IMR-90 (cell line): ENCODE measurements at regions not wholly inside any gene's neighbourhood (a gene's known extent, or its start where the extent isn't known, plus 50 kb on each side); places are given as distances from the start of the nearest gene placed in this dataset.

Source experiments
- ATAC-seq: fragments of 200-7000 bp; cut with Tn5 transposase; 2 replicates; pipeline ENCODE4 v1.9.1; 2020; ENCODE audit warnings: low read depth, mild to moderate bottlenecking, moderate library complexity
- BruUV-seq: library from RNA; stranded (reverse); fragments of 400-500 nt; replicated peaks from 2 replicates; lab custom pipeline; 2021; lab: Mats Ljungman, UMichigan
- CTCF ChIA-PET: fragments of 300-600 bp; formaldehyde crosslinking; extraction: SDS; loops from one replicate; lab custom pipeline; 2021; ENCODE audit warnings: antibody characterized with exemption; lab: Yijun Ruan, JAX
- POLR2A ChIA-PET: fragments of 300-600 bp; sonication (Branson Sonifier 250); formaldehyde crosslinking; loops from one replicate; lab custom pipeline; 2022; ENCODE audit warnings: antibody characterized with exemption; ENCODE audit not compliant: unreplicated experiment; lab: Charles Lee
- DNase-seq: peaks from one replicate; pipeline ENCODE4 v3.0.0; 2013
- H2AFZ ChIP-seq: replicated peaks from 2 replicates; pipeline ENCODE3; 2013; ENCODE audit warnings: low read length, mild to moderate bottlenecking; ENCODE audit not compliant: poor library complexity
- H2AK5ac ChIP-seq: 2 replicates; pipeline ENCODE4 v1.6.1; 2013; ENCODE audit warnings: low read depth, low read length, inconsistent platforms
- H2AK9ac ChIP-seq: replicated peaks from 2 replicates; pipeline ENCODE3; 2013; ENCODE audit warnings: mild to moderate bottlenecking, low read depth, low read length, moderate library complexity; ENCODE audit not compliant: poor library complexity
- H2BK120ac ChIP-seq: 2 replicates; pipeline ENCODE4 v1.6.1; 2013; ENCODE audit warnings: low read depth, low read length, inconsistent platforms
- H2BK15ac ChIP-seq: 3 replicates; pipeline ENCODE4 v1.6.1; 2013; ENCODE audit warnings: low read depth, low read length, inconsistent platforms
- H2BK20ac ChIP-seq: 2 replicates; pipeline ENCODE4 v1.6.1; 2013; ENCODE audit warnings: low read depth, mild to moderate bottlenecking, inconsistent platforms, low read length, moderate library complexity
- H2BK5ac ChIP-seq: 2 replicates; pipeline ENCODE4 v1.6.1; 2013; ENCODE audit warnings: mild to moderate bottlenecking, low read depth, low read length, inconsistent platforms; ENCODE audit not compliant: poor library complexity, severe bottlenecking
- H3K14ac ChIP-seq: replicated peaks from 2 replicates; pipeline ENCODE4 v1.6.1; 2013; ENCODE audit warnings: low read depth, low read length, inconsistent platforms
- H3K18ac ChIP-seq: 2 replicates; pipeline ENCODE4 v1.6.1; 2013; ENCODE audit warnings: low read depth, low read length, control low read depth
- H3K23ac ChIP-seq: 2 replicates; pipeline ENCODE4 v1.6.1; 2013; ENCODE audit warnings: low read depth, low read length, inconsistent platforms
- H3K27ac ChIP-seq: 2 replicates; pipeline ENCODE4 v1.5.1; 2013; ENCODE audit warnings: mild to moderate bottlenecking, control low read depth, low read length; ENCODE audit not compliant: insufficient read depth
- H3K27me3 ChIP-seq: 2 replicates; pipeline ENCODE4 v1.6.1; 2013; ENCODE audit warnings: low read length; ENCODE audit not compliant: control insufficient read depth, insufficient read depth
- H3K36me3 ChIP-seq: 2 replicates; pipeline ENCODE4 v1.6.1; 2013; ENCODE audit warnings: low read length, mixed read lengths; ENCODE audit not compliant: control insufficient read depth, insufficient read depth
- H3K4ac ChIP-seq: 2 replicates; pipeline ENCODE4 v1.6.1; 2013; ENCODE audit warnings: low read depth, low read length, inconsistent platforms
- H3K4me1 ChIP-seq: 2 replicates; pipeline ENCODE4 v1.6.1; 2013; ENCODE audit warnings: low read length, mixed read lengths; ENCODE audit not compliant: control insufficient read depth, insufficient read depth
- H3K4me2 ChIP-seq: 2 replicates; pipeline ENCODE4 v1.6.1; 2013; ENCODE audit warnings: low read depth, mild to moderate bottlenecking, control low read depth, low read length, moderate library complexity
- H3K4me3 ChIP-seq: 2 replicates; pipeline ENCODE4 v1.5.1; 2013; ENCODE audit warnings: low read depth, mild to moderate bottlenecking, control low read depth, low read length, moderate library complexity; ENCODE audit not compliant: insufficient read depth
- H3K56ac ChIP-seq: 2 replicates; pipeline ENCODE4 v1.6.1; 2013; ENCODE audit warnings: low read length, inconsistent platforms; ENCODE audit not compliant: insufficient read depth; ENCODE audit errors: extremely low read depth
- H3K79me1 ChIP-seq, 2 experiments: 2 replicates each; pipeline ENCODE4 v1.6.1; 2013; ENCODE audit warnings: low read length in 2 of 2, inconsistent platforms in 1 of 2, low read depth in 1 of 2
- H3K9ac ChIP-seq: 2 replicates; pipeline ENCODE4 v1.6.1; 2013; ENCODE audit warnings: low read depth, low read length, control low read depth
- H3K9me1 ChIP-seq: 2 replicates; pipeline ENCODE4 v1.6.1; 2013; ENCODE audit warnings: low read length, inconsistent platforms; ENCODE audit not compliant: insufficient read depth
- H3K9me3 ChIP-seq: 2 replicates; pipeline ENCODE4 v1.6.1; 2013; ENCODE audit warnings: low read length; ENCODE audit not compliant: control insufficient read depth, insufficient read depth
- H4K20me1 ChIP-seq: 2 replicates; pipeline ENCODE4 v1.6.1; 2013; ENCODE audit warnings: low read length, inconsistent platforms; ENCODE audit not compliant: insufficient read depth
- H4K5ac ChIP-seq: 2 replicates; pipeline ENCODE4 v1.6.1; 2013; ENCODE audit warnings: mild to moderate bottlenecking, low read depth, low read length, control low read depth
- H4K8ac ChIP-seq, 2 experiments: 2 replicates each; pipeline ENCODE4 v1.6.1; 2013; ENCODE audit warnings: low read depth in 2 of 2, low read length in 2 of 2, control low read depth in 1 of 2, inconsistent platforms in 1 of 2
- H4K91ac ChIP-seq: 2 replicates; pipeline ENCODE4 v1.6.1; 2013; ENCODE audit warnings: low read depth, low read length, inconsistent platforms; ENCODE audit not compliant: insufficient read depth
- BHLHE40 ChIP-seq: fragments of 150-350 bp; IDR thresholded peaks from 2 replicates; pipeline ENCODE4 v1.6.1; 2016; ENCODE audit warnings: mild to moderate bottlenecking, low read depth, low read length
- CEBPB ChIP-seq: IDR thresholded peaks from 2 replicates; pipeline ENCODE4 v1.6.1; 2012; ENCODE audit warnings: low read depth, low read length, improper control_type of control experiment
- CHD1 ChIP-seq: IDR thresholded peaks from 2 replicates; pipeline ENCODE4 v1.6.1; 2012; ENCODE audit warnings: low read depth, low read length, improper control_type of control experiment
- MAFK ChIP-seq: IDR thresholded peaks from 2 replicates; pipeline ENCODE4 v1.6.1; 2012; ENCODE audit warnings: low read depth, low read length, improper control_type of control experiment
- MAZ ChIP-seq: IDR thresholded peaks from 2 replicates; pipeline ENCODE4 v1.6.1; 2012; ENCODE audit warnings: low read depth, mild to moderate bottlenecking, low read length, improper control_type of control experiment, moderate library complexity, borderline replicate concordance
- MXI1 ChIP-seq: IDR thresholded peaks from 2 replicates; pipeline ENCODE4 v1.6.1; 2012; ENCODE audit warnings: low read depth, mild to moderate bottlenecking, low read length, moderate library complexity, borderline replicate concordance
- NFE2L2 ChIP-seq: fragments of 150-350 bp; IDR thresholded peaks from 2 replicates; pipeline ENCODE4 v1.6.1; 2016; ENCODE audit warnings: low read depth, mild to moderate bottlenecking, low read length
- POLR2A ChIP-seq: IDR thresholded peaks from 2 replicates; pipeline ENCODE4 v1.6.1; 2012; ENCODE audit warnings: mild to moderate bottlenecking, low read depth, low read length
- RFX5 ChIP-seq: IDR thresholded peaks from 2 replicates; pipeline ENCODE4 v1.8.0; 2012; ENCODE audit warnings: low read depth, mild to moderate bottlenecking, low read length, moderate library complexity
- SMC3 ChIP-seq: fragments of 150-350 bp; IDR thresholded peaks from 2 replicates; pipeline ENCODE4 v1.6.1; 2016; ENCODE audit warnings: low read depth, mild to moderate bottlenecking, antibody characterized with exemption, low read length, moderate library complexity
- WGBS, 2 experiments: methylation state at CpG; one replicate each; pipeline versions ENCODE4 v1.1.5 to v1.1.7; 2013; ENCODE audit warnings: missing lambda C conversion rate in 2 of 2; ENCODE audit not compliant: insufficient read length in 1 of 2; ENCODE audit errors: extremely low coverage in 2 of 2; 5-methylcytosine and 5-hydroxymethylcytosine counted together
- dilution Hi-C: fragments of 300-500 bp; cut with HindIII; formaldehyde crosslinking; loops from one replicate; pipeline ENCODE4 v1.14.3; 2018; ENCODE audit warnings: low sequenced_read_pairs; ENCODE audit not compliant: unreplicated experiment
- in situ Hi-C: fragments of 300-500 bp; cut with MboI; formaldehyde crosslinking; loops from 3 replicates; pipeline ENCODE4 v1.14.3; 2019; ENCODE audit warnings: low sequenced_read_pairs, inconsistent platforms, mixed read lengths
- intact Hi-C: fragments of 100-400 bp; cut with micrococcal nuclease; formaldehyde crosslinking; loops from 2 replicates; pipeline ENCODE4 v1.10.0; 2022
- TF ChIP-seq, protein P1 (sequence below): conservative IDR thresholded peaks from 2 replicates; pipeline ENCODE4 v1.5.1; 2012; ENCODE audit warnings: mild to moderate bottlenecking, low read depth, low read length, improper control_type of control experiment

GRCh38 chr5:163821142-163821541, 315.7 kb downstream of the MAT2B start:
- Histone ChIP-seq H3K14ac (no peak overlapping the region), H3K79me1 (no peaks in the 10 kb centered on the region), H3K9me1 (no peaks in the 10 kb centered on the region), H3K4me3 (no peak overlapping the region), H3K27ac (no peak overlapping the region), H4K20me1 (no peaks in the 10 kb centered on the region), H2BK20ac (no peak overlapping the region; the same call in 1 of the 2 replicates), H3K4ac (no peak overlapping the region), H2AFZ (no peak overlapping the region), H2BK15ac (no peak overlapping the region), H2BK120ac (no peak overlapping the region), H4K8ac (no peak overlapping the region), H3K9me3 (no peaks in the 10 kb centered on the region; the same call in 1 of the 2 replicates), H3K4me1 (no peaks in the 10 kb centered on the region), H3K4me2 (no peak overlapping the region), H3K18ac (no peak overlapping the region), H4K5ac (no peak overlapping the region), H3K23ac (no peak overlapping the region), H3K27me3 (no peaks in the 10 kb centered on the region), H3K56ac (no peak overlapping the region), H3K36me3 (no peaks in the 10 kb centered on the region), H3K9ac (no peak overlapping the region), H2BK5ac (no peak overlapping the region), H4K91ac (no peak overlapping the region), H2AK5ac (no peak overlapping the region), H2AK9ac (no peak overlapping the region)
- DNase-seq: no peak
- ChIA-PET POLR2A (no interaction called here), CTCF (no interaction called here)
- no peak for TF ChIP-seq CEBPB
- no peak for TF ChIP-seq BHLHE40
- no peak for TF ChIP-seq MAFK
- TF ChIP-seq MAZ: no peak
- no peak for TF ChIP-seq SMC3
- no peak for TF ChIP-seq NFE2L2
- TF ChIP-seq, protein P1, sequence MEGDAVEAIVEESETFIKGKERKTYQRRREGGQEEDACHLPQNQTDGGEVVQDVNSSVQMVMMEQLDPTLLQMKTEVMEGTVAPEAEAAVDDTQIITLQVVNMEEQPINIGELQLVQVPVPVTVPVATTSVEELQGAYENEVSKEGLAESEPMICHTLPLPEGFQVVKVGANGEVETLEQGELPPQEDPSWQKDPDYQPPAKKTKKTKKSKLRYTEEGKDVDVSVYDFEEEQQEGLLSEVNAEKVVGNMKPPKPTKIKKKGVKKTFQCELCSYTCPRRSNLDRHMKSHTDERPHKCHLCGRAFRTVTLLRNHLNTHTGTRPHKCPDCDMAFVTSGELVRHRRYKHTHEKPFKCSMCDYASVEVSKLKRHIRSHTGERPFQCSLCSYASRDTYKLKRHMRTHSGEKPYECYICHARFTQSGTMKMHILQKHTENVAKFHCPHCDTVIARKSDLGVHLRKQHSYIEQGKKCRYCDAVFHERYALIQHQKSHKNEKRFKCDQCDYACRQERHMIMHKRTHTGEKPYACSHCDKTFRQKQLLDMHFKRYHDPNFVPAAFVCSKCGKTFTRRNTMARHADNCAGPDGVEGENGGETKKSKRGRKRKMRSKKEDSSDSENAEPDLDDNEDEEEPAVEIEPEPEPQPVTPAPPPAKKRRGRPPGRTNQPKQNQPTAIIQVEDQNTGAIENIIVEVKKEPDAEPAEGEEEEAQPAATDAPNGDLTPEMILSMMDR: no peak
- no peak for TF ChIP-seq RFX5
- no peak for TF ChIP-seq MXI1
- TF ChIP-seq CHD1: no peak
- no peak for TF ChIP-seq POLR2A
- no peak for ATAC-seq
- in situ Hi-C loops: no loop called here
- intact Hi-C loops: no loop called here
- dilution Hi-C loops: no loop called here
- no CpG with 5 or more reads among the region's 1 CpG for WGBS, 2 experiments
- BruUV-seq: no TSS peak
